Breast epithelium (tissue), 4 donors: ENCODE measurements at regions not wholly inside any gene's neighbourhood (a gene's known extent, or its start where the extent isn't known, plus 50 kb on each side); places are given as distances from the start of the nearest gene placed in this dataset.

ENCODE experiments used
- DNase-seq, 2 donors: peaks; one replicate each; pipeline ENCODE4 v3.0.0-alpha.2; 2019; ENCODE audit warnings: low spot score in 2 of 2
- H3K27ac ChIP-seq, 2 donors: fragments of 200-600 bp; sonication (generic) in 1 of 2; one replicate each; pipeline ENCODE4 v1.5.1; 2016 to 2019; ENCODE audit warnings: mild to moderate bottlenecking in 1 of 2
- H3K27me3 ChIP-seq, 2 donors: fragments of 200-600 bp; sonication (generic) in 1 of 2; one replicate each; pipeline versions ENCODE4 v1.5.1 to v1.6.0; 2017 to 2019; ENCODE audit warnings: control low read depth in 1 of 2, mild to moderate bottlenecking in 1 of 2
- H3K36me3 ChIP-seq: fragments of 200-600 bp; one replicate; pipeline ENCODE4 v1.5.1; 2019
- H3K4me1 ChIP-seq, 2 donors: fragments of 200-600 bp; sonication (generic); one replicate each; pipeline ENCODE4 v1.5.1; 2016 to 2019; ENCODE audit warnings: control low read depth in 1 of 2
- H3K4me3 ChIP-seq, 3 donors: fragments of 200-600 bp; sonication (generic); 1 replicate in 2 of 3; 2 replicates in 1 of 3; pipeline ENCODE4 v1.5.1; 2016 to 2019; ENCODE audit warnings: mild to moderate bottlenecking in 3 of 3, moderate library complexity in 2 of 3
- H3K9me3 ChIP-seq, 2 donors: fragments of 200-600 bp; sonication (generic) in 1 of 2; one replicate each; pipeline ENCODE4 v1.5.1; 2016 to 2019; ENCODE audit warnings: control low read depth in 1 of 2
- POLR2A ChIP-seq: fragments of 450-650 bp; IDR thresholded peaks from one replicate; pipeline ENCODE4 v1.6.1; 2016; ENCODE audit warnings: antibody characterized with exemption, mild to moderate bottlenecking, moderate library complexity
- POLR2AphosphoS5 ChIP-seq, 3 donors: sonication (generic); formaldehyde crosslinking; IDR thresholded peaks; one replicate each; pipeline ENCODE4 v1.6.1; 2017; ENCODE audit warnings: antibody characterized with exemption in 3 of 3
- intact Hi-C: fragments of 100-400 bp; cut with DNase I; formaldehyde crosslinking; loops from one replicate; pipeline ENCODE4 v1.15.1; 2023; ENCODE audit warnings: low total_unique reads
- TF ChIP-seq, protein P1 (sequence below), 3 donors: fragments of 450-650 bp; IDR thresholded peaks; one replicate each; pipeline ENCODE4 v1.5.1; 2016 to 2017; ENCODE audit warnings: antibody characterized with exemption in 3 of 3, mild to moderate bottlenecking in 3 of 3, moderate library complexity in 3 of 3

- intact Hi-C loops, result no loop called here
These were observed 228.4 kb upstream of the FLRT2 start for GRCh38 chr14:85301506-85301905.

GRCh38 chr14:85306024-85306423 is 223.9 kb upstream of the FLRT2 start:
- Histone ChIP-seq H3K36me3 (no peaks in the 10 kb centered on the region), H3K27ac (no peak overlapping the region), H3K27me3 (no peaks in the 10 kb centered on the region), H3K9me3 (no peaks in the 10 kb centered on the region), H3K4me3 (no peak overlapping the region), H3K4me1 (no peaks in the 10 kb centered on the region)
- TF ChIP-seq, protein P1, sequence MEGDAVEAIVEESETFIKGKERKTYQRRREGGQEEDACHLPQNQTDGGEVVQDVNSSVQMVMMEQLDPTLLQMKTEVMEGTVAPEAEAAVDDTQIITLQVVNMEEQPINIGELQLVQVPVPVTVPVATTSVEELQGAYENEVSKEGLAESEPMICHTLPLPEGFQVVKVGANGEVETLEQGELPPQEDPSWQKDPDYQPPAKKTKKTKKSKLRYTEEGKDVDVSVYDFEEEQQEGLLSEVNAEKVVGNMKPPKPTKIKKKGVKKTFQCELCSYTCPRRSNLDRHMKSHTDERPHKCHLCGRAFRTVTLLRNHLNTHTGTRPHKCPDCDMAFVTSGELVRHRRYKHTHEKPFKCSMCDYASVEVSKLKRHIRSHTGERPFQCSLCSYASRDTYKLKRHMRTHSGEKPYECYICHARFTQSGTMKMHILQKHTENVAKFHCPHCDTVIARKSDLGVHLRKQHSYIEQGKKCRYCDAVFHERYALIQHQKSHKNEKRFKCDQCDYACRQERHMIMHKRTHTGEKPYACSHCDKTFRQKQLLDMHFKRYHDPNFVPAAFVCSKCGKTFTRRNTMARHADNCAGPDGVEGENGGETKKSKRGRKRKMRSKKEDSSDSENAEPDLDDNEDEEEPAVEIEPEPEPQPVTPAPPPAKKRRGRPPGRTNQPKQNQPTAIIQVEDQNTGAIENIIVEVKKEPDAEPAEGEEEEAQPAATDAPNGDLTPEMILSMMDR (IDR thresholded peaks at IDR 0.05), result no peak
- TF ChIP-seq POLR2AphosphoS5 (IDR thresholded peaks at IDR 0.05) (no peak), POLR2A (no peak)
- intact Hi-C loops, result no loop called here
- no peak for DNase-seq

More at GRCh38 chr14:85301506-85301905, 228.4 kb upstream of the FLRT2 start:
- no peaks in the 10 kb centered on the region for H3K36me3 ChIP-seq
- no peaks in the 10 kb centered on the region for H3K27me3 ChIP-seq
- H3K4me1 ChIP-seq, result no peaks in the 10 kb centered on the region
- TF ChIP-seq POLR2A (no peak), POLR2AphosphoS5 (IDR thresholded peaks at IDR 0.05) (no peak)
- TF ChIP-seq, protein P1 (IDR thresholded peaks at IDR 0.05), result no peak
- no peak overlapping the region for H3K4me3 ChIP-seq
- H3K27ac ChIP-seq, result no peak overlapping the region
- H3K9me3 ChIP-seq, result no peaks in the 10 kb centered on the region
- DNase-seq, result no peak

- H3K4me3 ChIP-seq, result no peak overlapping the region
- TF ChIP-seq POLR2AphosphoS5 (IDR thresholded peaks at IDR 0.05) (no peak), POLR2A (no peak)
- TF ChIP-seq, protein P1 (IDR thresholded peaks at IDR 0.05), result no peak
These were observed 221.2 kb upstream of the FLRT2 start for GRCh38 chr14:85308531-85309300.

GRCh38 chr14:85310491-85311272 is 219.3 kb upstream of the FLRT2 start:
- Histone ChIP-seq H3K4me1 (no peaks in the 10 kb centered on the region), H3K27me3 (no peaks in the 10 kb centered on the region), H3K36me3 (no peaks in the 10 kb centered on the region), H3K27ac (no peak overlapping the region), H3K4me3 (no peak overlapping the region), H3K9me3 (no peaks in the 10 kb centered on the region)
- DNase-seq, result no peak
- TF ChIP-seq POLR2A (no peak), POLR2AphosphoS5 (IDR thresholded peaks at IDR 0.05) (no peak)
- TF ChIP-seq, protein P1 (IDR thresholded peaks at IDR 0.05), result no peak
- intact Hi-C loops, result no loop called here

More at GRCh38 chr14:85308531-85309300, 221.2 kb upstream of the FLRT2 start:
- no peak for DNase-seq
- H3K36me3 ChIP-seq, result no peaks in the 10 kb centered on the region
- no peaks in the 10 kb centered on the region for H3K27me3 ChIP-seq
- no peak overlapping the region for H3K27ac ChIP-seq
- intact Hi-C loops, result no loop called here
- no peaks in the 10 kb centered on the region for H3K9me3 ChIP-seq
- no peaks in the 10 kb centered on the region for H3K4me1 ChIP-seq
